ENCODE measurements at regions not wholly inside any gene's neighbourhood (a gene's known extent, or its start where the extent isn't known, plus 50 kb on each side); places are given as distances from the start of the nearest gene placed in this dataset.

DNA sequence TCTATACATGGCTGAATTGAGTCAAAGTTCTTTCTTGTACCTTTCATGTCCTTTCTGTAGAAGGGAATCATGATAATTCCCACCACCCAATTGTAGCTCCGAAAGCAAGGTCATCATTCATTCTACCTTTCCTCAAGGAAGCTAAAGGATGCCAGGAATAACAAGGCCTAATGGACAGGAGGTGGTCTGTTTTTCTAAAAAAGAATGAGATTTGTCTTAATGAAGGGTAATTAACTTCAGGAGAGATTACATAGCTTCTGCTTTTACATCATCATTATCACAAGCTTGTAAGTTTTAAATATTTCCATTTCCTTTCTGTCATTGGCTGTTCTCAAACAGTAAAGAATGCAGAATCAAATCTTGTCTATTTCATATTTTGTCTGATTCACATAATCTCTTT is 249.5 kb upstream of the SORCS1 start:
- no peak for DNase-seq

DNA sequence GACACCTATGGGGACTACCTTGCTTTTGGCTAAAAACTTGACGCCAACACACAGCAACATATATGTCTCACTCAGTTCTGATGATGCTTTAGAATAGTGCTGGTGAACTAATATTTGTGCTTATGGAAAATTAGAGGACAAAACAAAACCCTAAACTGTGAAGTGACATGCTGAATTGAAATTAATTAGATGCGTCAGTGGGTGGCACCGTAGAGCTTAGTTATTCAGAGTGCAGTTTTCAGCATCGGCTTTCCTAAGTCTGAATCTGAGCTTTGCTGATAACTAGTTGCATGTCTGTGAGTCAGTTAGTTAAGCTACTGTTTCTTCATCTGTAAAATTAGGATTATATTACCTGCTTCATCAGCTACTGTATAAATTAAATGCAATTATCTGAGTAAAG is 245.0 kb upstream of the SORCS1 start:
- DNase-seq: peak; percentile 31

DNA sequence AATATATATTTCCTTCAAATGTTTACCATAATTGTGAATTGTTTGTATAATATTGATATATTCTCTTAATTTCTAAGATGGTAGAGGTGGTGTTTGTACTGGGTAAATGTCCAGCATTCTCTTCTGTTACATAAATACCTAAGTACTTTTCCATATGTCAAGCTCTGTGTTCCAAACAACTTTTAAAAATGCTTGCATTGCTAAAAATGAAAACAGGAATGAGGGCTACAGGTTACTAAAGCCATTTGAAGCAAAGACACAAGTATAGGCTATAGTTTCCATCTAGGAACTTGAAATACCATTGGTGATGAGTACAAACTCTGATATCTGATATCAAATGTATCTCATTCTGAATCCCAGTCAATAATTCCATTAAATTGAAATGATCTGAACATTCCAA is 233.6 kb upstream of the SORCS1 start:
- DNase-seq: no peak

DNA sequence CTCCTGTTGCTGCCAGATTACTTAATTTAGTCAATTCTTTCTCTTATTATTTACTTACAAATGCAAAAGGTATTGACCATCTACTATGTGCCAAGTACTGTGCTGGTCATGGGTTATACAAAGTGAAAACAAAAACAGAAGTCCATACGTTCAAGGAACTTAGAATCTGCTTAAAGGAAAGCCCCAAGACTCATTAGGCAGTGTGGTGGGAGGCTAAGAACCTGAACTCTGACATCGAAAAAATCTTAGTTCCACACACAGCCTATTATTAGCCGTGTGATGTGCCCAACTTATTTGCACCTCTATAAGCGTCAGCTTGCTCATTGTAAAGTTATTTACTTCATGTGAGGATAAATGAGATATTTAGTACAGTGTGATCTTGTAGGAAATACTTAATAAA is 227.4 kb upstream of the SORCS1 start:
- DNase-seq: no peak

DNA sequence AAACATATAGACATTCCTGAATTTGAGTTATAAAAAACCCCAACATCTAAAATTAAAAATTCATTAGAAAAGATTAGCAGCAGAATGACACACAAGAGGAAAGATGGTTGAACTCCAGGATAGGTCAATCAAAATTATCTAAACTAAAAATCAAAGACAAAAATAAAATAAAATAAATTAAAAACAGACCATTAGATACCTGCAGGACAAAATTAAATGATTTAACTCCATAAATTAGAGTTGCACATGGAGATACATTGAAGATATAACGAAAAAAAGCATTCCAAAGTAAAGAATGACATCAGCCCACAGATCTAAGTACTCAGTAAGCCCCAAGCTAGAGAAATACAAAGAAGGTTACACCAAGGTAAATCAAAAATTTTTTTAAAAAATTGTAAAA is 226.1 kb upstream of the SORCS1 start:
- DNase-seq: no peak

DNA sequence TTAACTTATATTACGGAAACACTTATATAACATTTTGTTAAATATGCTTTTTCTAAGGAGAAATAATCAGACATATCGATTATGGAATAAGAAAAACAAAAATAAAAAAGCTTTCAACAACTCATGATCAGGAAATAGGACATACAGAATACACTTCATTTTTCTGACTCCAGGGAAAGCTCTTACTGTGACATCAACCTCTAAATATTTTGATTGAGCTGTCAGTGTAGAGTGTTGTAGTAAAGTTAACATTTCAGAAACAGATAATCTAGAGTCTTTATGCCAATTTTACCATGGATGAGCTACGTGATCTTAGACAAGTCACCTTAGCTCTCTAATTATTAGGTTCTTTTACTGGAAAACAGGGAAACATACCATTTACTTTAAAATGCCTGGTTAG is 218.9 kb upstream of the SORCS1 start:
- no peak for DNase-seq

DNA sequence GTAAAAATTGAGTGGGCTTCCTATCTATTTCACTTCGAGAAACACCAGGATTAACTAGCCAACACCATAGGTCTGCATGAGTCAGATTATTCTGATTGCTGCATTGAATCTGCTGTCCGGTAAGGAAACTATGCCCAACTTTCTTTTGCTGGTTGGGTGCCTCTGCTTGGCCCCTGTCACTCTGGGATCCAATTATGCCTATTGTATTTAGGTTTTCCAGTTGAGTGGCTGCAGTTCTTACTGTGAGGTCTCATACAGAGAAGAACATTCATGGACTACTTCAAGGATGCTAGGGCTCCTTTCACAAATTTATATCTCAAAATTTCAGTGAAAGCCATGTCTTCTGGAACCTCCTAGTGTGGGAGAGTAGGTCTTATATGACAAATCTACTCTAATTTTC is 215.1 kb upstream of the SORCS1 start:
- DNase-seq: no peak

DNA sequence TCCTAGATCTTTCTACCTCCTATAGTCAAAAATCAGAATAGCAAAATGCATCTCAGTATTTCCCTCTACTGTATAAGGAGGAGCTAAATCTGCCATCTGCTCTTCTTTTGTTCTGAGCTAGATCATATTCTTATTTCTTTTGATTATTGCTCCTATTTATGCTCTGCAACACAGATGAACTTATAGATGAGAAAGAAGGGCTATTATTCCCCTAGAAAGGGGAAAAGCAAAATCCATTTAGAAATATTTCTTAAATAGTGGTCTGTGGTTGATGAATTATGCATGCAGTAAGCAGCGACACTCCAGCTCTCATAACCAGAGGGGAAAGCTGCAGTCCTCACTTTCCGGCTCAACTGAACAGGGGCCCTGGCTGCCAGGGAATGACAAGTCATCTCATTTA is 207.3 kb upstream of the SORCS1 start:
- DNase-seq: no peak

DNA sequence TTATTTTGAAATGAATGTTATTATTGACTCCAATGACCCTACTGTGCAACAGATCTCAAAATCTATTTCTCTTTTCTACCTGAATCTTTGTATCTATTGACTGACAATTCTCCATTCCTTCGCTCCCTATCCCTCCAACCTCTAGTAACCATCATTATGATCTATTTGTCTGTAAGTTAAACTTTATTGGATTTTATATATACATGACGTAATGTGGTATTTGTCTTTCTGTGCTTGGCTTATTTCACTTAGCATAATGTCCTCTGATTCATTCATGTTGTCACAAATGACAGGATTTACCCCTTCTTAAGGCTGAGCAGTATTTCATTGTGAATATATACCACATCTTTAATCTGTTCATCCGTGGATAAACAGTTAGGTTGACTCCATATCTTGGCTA is 200.4 kb upstream of the SORCS1 start:
- no peak for DNase-seq

DNA sequence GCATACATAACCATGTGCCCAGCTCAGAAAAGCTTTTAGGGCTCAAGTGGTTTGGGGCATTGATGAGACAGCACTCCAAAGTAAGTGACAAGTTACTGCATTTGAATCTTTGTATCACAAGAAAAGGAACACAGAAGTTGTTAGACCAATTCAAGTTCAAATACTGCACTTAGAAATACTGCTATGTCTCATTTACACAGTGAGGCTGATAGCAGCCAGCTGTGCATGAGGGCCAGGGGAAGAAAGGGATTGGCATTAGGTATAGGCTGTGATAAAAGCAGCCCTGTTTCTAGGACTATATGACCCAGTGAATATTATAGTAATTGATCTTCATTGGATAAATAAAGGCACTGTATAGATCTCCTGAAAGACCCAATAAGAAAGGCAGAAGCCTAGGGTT is 197.8 kb upstream of the SORCS1 start:
- DNase-seq: no peak

DNA sequence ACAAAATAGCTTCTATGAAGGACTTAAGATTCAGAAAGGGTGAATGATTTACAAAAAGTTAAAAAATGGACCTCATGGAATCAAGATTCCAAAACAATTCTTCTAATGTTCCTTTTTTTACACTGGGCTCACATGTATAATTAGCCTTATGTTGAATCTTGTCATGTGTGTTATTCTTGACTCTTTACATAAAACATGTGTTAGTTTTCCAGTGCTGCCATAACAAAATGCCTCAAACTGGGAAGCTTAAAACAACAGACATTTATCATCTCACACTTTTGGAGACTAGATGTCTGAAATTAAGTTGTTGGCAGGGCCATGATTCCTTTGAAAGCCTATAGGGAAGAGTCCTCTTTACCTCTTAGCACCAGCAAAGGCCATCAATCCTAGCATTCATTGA is 192.5 kb upstream of the SORCS1 start:
- no peak for DNase-seq

DNA sequence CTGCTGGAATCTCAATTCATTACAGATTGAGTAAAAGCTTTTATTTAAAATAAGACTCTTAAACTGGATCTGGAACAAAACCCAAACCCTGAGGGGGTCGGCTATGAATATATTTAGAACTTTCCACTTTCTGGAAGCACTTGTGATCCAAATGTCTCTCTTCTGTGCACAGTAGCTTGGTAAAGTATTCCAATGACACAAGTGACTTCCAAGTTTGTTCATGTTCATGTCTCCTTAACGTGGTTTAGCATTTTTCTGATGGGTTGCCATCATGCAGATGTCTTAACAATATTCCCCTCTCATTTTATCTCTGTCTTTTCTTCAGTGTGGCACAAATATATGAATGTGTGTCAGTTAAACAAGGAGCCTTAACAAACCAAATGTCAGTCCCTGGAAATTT is 191.9 kb upstream of the SORCS1 start:
- DNase-seq: no peak

DNA sequence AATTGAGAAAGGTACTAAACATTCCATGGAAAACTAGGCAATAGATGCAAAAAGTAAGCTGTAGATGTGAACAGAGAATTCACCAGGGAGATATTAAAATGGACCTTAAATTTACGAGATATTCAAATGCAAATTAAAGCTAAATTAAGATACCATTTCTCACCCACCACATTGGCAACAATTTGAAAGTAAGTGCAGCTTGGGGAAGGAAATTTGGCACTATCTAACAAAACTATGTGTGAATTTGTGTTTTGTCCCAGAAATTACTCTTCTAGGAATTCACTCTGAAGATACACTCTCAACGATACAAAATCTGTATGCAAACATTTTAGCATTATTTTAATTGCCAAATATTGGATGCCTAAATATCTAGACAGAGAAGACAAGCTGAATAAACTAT is 178.2 kb upstream of the SORCS1 start:
- no peak for DNase-seq

DNA sequence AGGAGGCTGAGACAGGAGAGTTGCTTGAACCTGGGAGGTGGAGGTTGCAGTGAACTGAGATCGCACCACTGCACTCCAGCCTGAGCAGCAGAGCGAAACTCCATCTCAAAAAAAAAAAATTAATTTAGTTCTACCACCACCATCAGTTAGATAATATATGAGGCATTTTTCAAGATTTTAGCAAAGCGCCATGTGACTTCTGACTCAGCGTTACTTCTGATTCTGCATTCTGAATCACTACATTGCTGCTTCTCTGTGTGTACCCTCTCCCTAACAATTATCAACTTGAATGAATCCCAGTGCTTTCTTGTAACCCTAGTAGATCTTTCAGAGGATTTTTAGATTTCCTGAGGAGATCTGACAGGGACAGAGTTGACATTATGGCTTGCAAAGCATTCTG is 176.8 kb upstream of the SORCS1 start:
- DNase-seq: no peak

DNA sequence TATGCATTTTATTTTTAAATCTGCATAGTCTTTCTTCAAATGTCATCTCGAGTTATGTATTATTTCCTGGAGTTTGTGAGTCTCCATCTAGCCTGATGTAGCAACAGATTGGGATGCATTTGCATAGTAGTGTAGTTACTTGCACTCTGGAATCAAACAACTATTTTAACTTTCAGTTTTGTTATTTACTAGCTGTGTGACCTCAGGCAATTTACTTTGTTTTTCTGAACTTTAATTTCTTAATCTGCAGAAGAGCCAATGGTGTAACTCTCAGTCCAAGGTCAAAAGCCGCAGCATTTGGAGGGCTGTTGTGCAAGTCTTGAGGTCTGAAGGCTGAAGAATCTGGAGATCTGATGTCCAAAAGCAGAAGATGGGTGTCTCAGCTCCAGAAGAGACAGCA is 175.8 kb upstream of the SORCS1 start:
- no peak for DNase-seq

DNA sequence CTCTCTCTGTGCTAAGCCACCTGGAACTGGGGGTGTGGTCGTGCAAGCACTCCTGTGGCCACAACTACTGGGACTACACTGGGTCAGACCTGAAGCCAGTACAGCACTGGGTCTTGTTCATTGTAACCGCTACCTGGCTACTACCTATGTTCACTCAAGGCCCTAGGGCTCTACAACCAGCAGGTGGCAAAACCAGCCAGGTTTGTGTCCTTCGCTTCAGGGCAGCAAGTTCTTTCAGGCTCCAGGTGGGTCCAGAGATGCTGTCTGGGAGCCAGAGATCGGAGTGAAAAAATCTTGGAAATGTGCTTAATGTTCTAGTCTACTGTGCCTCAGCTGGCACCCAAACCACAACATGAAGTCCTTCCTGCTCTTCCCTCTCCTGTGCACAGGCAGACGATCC is 171.6 kb upstream of the SORCS1 start:
- DNase-seq: no peak

DNA sequence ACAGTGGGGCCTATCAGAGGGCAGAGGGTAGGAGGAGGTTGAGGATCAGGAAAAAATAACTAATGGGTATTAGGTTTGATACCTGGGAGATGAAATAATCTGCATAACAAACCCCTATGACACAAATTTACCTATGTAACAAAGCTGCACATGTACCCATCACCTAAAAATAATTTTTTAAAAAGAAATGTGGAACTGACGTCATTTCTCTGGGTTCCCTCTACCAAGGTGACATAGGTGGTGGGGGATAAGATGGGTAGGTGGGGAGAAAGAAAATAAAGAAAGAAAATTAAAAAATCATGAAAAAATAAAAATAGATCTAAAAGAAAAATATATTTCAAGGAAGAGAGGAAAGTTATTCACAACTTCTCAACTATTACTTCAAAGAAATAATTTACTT is 153.1 kb upstream of the SORCS1 start:
- no peak for DNase-seq

DNA sequence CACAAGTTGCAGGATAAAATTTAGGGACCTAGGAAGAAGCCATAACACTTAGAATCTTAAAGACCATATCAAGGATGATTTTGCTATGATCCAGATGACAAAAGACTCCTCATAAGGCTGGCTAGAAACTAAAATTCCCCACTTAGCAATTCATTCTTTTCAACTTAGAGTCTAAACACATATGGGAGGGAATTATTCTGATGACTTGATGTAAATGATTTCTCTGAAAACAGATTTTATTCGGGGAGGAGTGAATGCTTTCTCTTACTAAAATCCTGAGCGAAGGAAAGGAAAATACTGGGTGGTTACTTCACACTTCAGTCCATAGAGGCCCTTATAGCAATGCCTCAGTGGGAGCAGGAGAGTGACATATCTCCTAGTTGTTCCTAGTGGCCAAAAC is 138.7 kb upstream of the SORCS1 start:
- no peak for DNase-seq

DNA sequence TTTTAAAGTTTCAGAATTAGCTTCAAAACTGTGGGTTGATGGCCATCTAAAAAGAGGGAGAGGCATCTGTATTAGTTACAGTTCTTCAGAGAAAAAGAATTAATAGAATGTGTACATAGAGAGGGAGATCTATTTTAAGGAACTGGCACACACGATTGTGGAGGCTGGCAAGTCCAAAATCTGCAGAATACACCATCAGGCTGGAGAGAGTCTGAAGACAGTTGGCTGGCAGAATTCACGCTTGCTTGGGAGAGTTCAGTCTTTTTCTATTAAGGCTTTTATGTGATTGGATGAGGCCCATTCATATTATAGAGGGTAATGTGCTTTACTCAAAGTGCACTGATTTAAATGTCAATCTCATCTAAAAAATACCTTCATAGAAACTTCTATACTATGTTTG is 135.1 kb upstream of the SORCS1 start:
- DNase-seq: no peak

DNA sequence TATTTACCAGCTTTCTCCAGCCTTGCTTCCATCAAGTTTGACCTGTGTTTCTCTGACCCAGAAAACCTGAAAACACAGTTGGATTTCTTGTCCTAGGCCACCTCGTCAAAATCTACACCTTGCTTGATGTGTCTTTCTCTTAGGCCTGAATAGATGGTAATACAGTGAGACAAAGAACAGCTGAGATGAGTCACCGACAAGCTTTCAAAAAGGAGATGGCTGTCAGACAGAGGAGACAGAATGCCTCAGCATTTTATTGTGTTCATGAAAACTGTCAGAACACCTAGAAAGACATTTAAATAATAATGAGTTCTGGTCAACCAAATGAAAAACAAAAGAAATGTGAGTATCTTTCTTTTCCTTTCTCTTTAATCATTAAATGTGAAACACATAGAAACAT is 119.7 kb upstream of the SORCS1 start:
- DNase-seq: no peak

DNA sequence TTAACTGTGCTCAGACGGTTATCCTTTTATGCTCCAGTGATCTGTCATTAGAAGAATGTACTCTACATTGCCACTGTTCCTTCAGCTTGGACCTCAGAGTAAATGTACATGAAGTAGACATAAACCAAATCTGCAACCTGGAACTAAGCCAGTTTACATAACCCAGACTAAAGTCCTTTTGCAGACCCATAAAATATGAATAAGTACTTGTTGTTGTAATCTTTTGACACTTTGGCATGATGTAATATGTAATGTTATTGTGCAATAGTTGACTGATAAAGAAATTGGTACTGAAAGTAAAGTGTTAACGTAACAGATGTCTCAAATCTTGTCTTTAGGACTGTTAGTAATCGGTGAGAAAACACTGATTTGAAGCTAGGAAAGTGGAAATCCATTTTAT is 115.8 kb upstream of the SORCS1 start:
- no peak for DNase-seq

DNA sequence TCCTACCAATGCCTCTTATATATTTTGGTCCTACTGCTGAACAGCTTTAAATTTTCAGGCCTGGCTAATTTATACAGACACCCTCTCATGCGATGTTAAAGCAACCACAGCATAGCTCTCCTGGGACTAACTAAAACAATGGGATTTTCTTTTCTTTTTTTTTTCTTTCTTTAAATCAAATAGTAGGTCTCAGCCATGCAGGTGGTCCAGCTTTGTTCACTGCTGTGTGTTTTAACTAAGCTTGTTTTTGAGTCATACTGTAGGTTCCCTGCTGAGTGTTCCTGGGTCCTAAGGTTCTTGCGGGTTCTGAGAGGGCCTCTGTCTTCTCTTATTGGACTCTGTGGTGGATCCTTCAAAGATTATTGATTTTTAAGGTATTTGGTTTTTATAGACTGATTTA is 113.1 kb upstream of the SORCS1 start:
- no peak for DNase-seq

DNA sequence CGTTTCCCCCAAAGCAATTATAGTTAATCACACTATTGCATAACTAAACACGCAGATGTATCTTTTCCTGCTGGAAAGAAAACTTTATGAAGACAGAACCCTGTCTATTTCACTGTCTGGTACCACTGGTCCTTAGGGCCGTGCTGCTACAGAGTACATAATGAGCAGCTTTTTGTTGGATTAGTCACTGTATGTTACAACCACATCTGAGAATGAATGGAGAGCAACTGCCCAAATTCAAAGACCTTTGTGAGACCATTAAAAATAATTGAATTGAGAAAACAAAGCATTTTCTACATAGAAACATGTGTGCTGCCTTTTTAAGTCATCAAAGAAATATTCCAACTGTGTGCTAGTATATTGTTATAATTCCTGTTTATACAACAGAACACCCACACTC is 111.3 kb upstream of the SORCS1 start:
- no peak for DNase-seq

DNA sequence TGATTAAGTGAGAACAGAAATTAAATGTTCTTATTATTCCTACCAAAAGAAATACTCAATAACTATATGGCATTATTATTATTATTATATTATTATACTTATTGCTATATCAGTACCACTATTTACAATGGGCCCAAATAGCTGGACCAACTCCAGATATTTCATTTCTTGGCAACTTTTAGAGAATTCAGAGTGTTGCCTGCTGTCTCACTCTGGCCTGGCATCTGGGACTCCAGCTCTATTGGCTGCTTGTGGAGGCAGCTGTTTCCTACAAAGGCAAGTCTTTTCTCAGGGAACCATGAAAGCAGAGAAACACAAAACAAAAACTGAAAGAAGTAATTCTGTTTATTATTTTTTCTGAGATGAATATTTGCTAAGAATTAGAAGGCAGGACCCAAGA is 105.1 kb upstream of the SORCS1 start:
- no peak for DNase-seq

DNA sequence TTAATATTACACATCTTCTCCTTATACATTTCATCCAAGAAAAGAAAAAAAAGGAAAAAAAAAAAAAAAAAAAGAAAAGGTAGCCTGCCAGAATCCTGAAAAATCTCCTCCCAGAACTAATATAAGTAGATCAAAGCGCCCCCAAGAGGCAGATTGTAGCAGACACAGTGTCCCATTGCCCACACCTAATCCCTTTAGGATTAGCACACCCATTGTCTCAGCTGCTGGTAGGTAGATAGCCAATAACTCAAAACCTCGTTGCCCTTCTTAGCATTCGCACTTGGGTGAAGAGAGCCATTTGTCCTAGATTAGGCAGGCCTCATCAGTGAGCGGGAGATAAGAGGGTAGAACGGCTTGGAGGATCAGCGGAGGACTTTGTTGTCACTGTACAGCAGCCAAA is 100.2 kb upstream of the SORCS1 start:
- no peak for DNase-seq

DNA sequence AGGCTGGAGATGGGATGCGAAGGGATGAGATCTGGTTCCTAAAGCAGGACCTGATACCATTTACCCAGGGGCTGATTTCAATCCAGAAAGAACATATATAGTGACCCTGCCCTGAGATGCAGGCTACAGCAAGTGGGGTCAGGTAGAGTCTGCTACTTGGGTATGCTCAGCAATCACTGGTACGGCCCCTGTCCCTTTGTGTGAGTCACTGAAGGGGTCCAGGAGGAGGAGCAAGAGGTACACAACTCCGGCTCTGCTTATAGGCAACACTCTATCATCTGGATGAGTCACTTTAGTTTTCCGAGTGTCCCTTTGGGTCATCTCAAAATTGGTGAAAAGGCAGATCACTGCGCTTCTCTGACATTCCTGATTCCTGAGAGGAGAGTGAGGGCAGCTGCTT is 79.6 kb upstream of the SORCS1 start:
- no peak for DNase-seq

DNA sequence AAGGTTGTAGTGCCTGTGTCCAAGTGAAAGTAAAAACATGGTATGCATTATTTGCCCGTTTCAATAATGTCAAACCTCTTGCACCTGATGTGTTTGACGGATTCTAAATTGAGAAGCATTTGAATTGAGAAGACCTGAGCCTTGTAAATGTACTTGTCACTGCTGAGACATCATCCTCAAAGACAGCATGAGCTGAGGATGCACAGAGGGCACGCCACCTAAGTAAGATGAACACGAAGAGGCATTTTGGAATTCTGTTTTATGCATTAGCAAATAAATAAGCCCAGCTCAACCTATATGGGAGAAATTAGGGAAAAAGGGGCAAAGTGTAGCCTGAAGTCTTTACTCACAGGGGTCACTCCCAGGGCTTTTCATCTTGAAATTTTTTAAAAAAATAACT is 73.8 kb upstream of the SORCS1 start:
- DNase-seq: no peak
